Adrenal gland (tissue), 9 donors: ENCODE measurements at regions not wholly inside any gene's neighbourhood (a gene's known extent, or its start where the extent isn't known, plus 50 kb on each side); places are given as distances from the start of the nearest gene placed in this dataset.
"Not testable (repeated sequence)": the region's sequence is repeated elsewhere in the genome, so short reads cannot be mapped to it uniquely, and the experiment has no call there.

Source experiments
- DNase-seq, 7 donors: peaks; one replicate each; pipeline ENCODE4 v3.0.0-alpha.2; 2019 to 2020
- H3K27ac ChIP-seq, 5 donors: fragments of 200-600 bp; sonication (generic) in 4 of 5; 1 replicate in 3 of 5; 2 replicates in 2 of 5; pipeline versions ENCODE4 v1.5.1 to v1.8.0; 2016 to 2020; ENCODE audit warnings: mild to moderate bottlenecking in 1 of 5
- H3K27me3 ChIP-seq: fragments of 200-600 bp; 2 replicates; pipeline ENCODE4 v1.8.0; 2021
- H3K36me3 ChIP-seq, 2 donors: fragments of 200-600 bp; replicated peaks in 1 of 2; 1 replicate in 1 of 2; 2 replicates in 1 of 2; pipeline versions ENCODE4 v1.5.1 to v1.8.0; 2018 to 2022
- H3K4me1 ChIP-seq, 2 donors: fragments of 200-600 bp; replicated peaks in 1 of 2; 1 replicate in 1 of 2; 2 replicates in 1 of 2; pipeline versions ENCODE4 v1.5.1 to v1.8.0; 2018 to 2021
- H3K4me3 ChIP-seq, 4 donors: fragments of 200-600 bp; sonication (generic) in 3 of 4; one replicate each; pipeline ENCODE4 v1.5.1; 2016 to 2018
- H3K9me3 ChIP-seq, 3 donors: fragments of 200-600 bp; sonication (generic) in 1 of 3; replicated peaks in 1 of 3; 1 replicate in 2 of 3; 2 replicates in 1 of 3; pipeline versions ENCODE4 v1.5.1 to v1.8.0; 2016 to 2021
- POLR2A ChIP-seq, 2 donors: fragments of 450-650 bp; IDR thresholded peaks; one replicate each; pipeline ENCODE4 v1.6.1; 2017; ENCODE audit warnings: antibody characterized with exemption in 2 of 2, mild to moderate bottlenecking in 2 of 2, moderate library complexity in 1 of 2
- WGBS, 4 donors: extraction: QIAGEN DNeasy Blood & Tissue Kit in 2 of 4; methylation state at CpG; one replicate each; pipeline versions ENCODE4 v1.1.5 to v1.1.7; 2013 to 2017; 5-methylcytosine and 5-hydroxymethylcytosine counted together
- intact Hi-C, 2 donors: fragments of 100-400 bp; cut with DNase I; formaldehyde crosslinking; loops; one replicate each; pipeline versions ENCODE4 v1.14.1 to v1.15.0; 2022 to 2023
- TF ChIP-seq, protein P1 (sequence below), 6 experiments: fragments of 450-650 bp in 4 of 6; fragments of 200-600 bp in 2 of 6; sonication (generic) in 1 of 6; IDR thresholded peaks; 1 replicate in 5 of 6; 2 replicates in 1 of 6; pipeline versions ENCODE4 v1.5.1 to v1.8.0; 2016 to 2021; ENCODE audit warnings: antibody characterized with exemption in 6 of 6, mild to moderate bottlenecking in 2 of 6, moderate library complexity in 1 of 6
- donor health status: healthy with polysubstance abuse.
- donor health status: Bipolar disorder and iron deficiency.
- donor health status: DM: yes; HTN: yes; CAD: no.
- donor health status: DM: no; HTN: no; CAD: no.
- donor health status: DM: no; HTN: no; CAD: no.

GRCh38 chr2:95719473-95720060 is 127.8 kb downstream of the TRIM43 start:
- Histone ChIP-seq H3K36me3 (no peaks in the 10 kb centered on the region), H3K4me1 (no peaks in the 10 kb centered on the region), H3K27ac (no peak overlapping the region), H3K9me3 (no peaks in the 10 kb centered on the region), H3K27me3 (no peaks in the 10 kb centered on the region), H3K4me3 (no peak overlapping the region)
- intact Hi-C loops: no loop called here
- DNase-seq: no peak
- 87 to 97% (median 90%) methylated on average over 6 to 8 of the region's 8 CpGs for WGBS, 4 donors
- TF ChIP-seq POLR2A (IDR thresholded peaks at IDR 0.05): no peak
- TF ChIP-seq, protein P1, sequence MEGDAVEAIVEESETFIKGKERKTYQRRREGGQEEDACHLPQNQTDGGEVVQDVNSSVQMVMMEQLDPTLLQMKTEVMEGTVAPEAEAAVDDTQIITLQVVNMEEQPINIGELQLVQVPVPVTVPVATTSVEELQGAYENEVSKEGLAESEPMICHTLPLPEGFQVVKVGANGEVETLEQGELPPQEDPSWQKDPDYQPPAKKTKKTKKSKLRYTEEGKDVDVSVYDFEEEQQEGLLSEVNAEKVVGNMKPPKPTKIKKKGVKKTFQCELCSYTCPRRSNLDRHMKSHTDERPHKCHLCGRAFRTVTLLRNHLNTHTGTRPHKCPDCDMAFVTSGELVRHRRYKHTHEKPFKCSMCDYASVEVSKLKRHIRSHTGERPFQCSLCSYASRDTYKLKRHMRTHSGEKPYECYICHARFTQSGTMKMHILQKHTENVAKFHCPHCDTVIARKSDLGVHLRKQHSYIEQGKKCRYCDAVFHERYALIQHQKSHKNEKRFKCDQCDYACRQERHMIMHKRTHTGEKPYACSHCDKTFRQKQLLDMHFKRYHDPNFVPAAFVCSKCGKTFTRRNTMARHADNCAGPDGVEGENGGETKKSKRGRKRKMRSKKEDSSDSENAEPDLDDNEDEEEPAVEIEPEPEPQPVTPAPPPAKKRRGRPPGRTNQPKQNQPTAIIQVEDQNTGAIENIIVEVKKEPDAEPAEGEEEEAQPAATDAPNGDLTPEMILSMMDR (IDR thresholded peaks at IDR 0.05): no peak

DNA sequence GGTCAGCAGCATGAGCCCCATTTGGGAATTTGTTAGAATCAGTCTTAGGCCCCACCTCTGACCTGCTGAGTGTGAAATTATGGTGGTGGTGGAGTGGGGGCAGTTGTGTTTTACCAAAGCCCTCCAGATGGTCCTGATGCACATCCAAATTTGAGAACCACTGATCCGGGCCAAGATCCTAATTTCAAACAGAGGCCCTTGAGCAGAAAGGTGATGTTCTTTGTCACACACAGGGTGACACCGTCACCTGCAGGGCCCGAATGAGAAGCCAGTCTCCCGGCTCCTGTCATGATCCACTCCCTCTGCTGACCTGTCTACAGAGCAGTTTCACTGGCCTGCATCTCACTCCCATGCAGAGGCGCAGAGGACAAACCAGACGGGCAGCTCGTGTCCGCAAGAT is 129.9 kb downstream of the TRIM43 start:
- 86 to 97% (median 94%) methylated on average over 3 to 8 of the region's 8 CpGs for WGBS, 4 donors
- Histone ChIP-seq H3K36me3 (no peaks in the 10 kb centered on the region), H3K9me3 (no peaks in the 10 kb centered on the region), H3K4me1 (no peaks in the 10 kb centered on the region), H3K27me3 (no peaks in the 10 kb centered on the region), H3K27ac (no peak overlapping the region), H3K4me3 (no peak overlapping the region)
- intact Hi-C loops: no loop called here
- TF ChIP-seq, protein P1 (IDR thresholded peaks at IDR 0.05): no peak
- TF ChIP-seq POLR2A (IDR thresholded peaks at IDR 0.05): no peak
- DNase-seq: no peak

GRCh38 chr2:95722131-95722697 is 130.4 kb downstream of the TRIM43 start:
- 80 to 88% (median 85%) methylated on average over 10 to 11 of the region's 11 CpGs for WGBS, 4 donors
- Histone ChIP-seq H3K9me3 (no peaks in the 10 kb centered on the region), H3K4me1 (no peaks in the 10 kb centered on the region), H3K36me3 (no peaks in the 10 kb centered on the region), H3K27ac (no peak overlapping the region), H3K27me3 (no peaks in the 10 kb centered on the region), H3K4me3 (no peak overlapping the region)
- TF ChIP-seq, protein P1 (IDR thresholded peaks at IDR 0.05): no peak
- no peak for TF ChIP-seq POLR2A (IDR thresholded peaks at IDR 0.05)
- no peak for DNase-seq
- intact Hi-C loops: no loop called here

GRCh38 chr2:95723627-95724210 is 131.9 kb downstream of the TRIM43 start:
- WGBS, 4 donors: 87 to 88% (median 88%) methylated on average over 4 of the region's 4 CpGs
- H3K36me3 ChIP-seq, H3K27me3 ChIP-seq, DNase-seq, H3K4me3 ChIP-seq, H3K9me3 ChIP-seq, H3K27ac ChIP-seq, intact Hi-C loops, H3K4me1 ChIP-seq: not testable (repeated sequence)

GRCh38 chr2:95725191-95725590 is 133.4 kb downstream of the TRIM43 start:
- not testable (repeated sequence) for H3K4me3 ChIP-seq, DNase-seq, H3K27ac ChIP-seq, H3K9me3 ChIP-seq, H3K36me3 ChIP-seq, H3K27me3 ChIP-seq, H3K4me1 ChIP-seq
- intact Hi-C loops: loop anchor here in 1 of 2 donors (5.0 kb wide), 1 partner anchor 333 kb away; no protein-coding TSS in a partner anchor
- 56 to 63% (median 59%) methylated on average over 2 of the region's 2 CpGs for WGBS, 4 donors

GRCh38 chr2:95725677-95726076 is 133.9 kb downstream of the TRIM43 start:
- H3K27ac ChIP-seq, H3K36me3 ChIP-seq, H3K27me3 ChIP-seq, H3K4me1 ChIP-seq, H3K4me3 ChIP-seq, H3K9me3 ChIP-seq, DNase-seq: not testable (repeated sequence)
- WGBS, 4 donors: 75 to 93% (median 85%) methylated on average over 1 of the region's 1 CpG
- intact Hi-C loops: loop anchor here in 1 of 2 donors (5.0 kb wide), 1 partner anchor 333 kb away; no protein-coding TSS in a partner anchor

- not testable (repeated sequence) for H3K36me3 ChIP-seq, DNase-seq, H3K4me3 ChIP-seq, H3K27me3 ChIP-seq, H3K4me1 ChIP-seq, H3K9me3 ChIP-seq, H3K27ac ChIP-seq
- intact Hi-C loops: loop anchor here in 1 of 2 donors (5.0 kb wide), 1 partner anchor 335 kb away; no protein-coding TSS in a partner anchor
- 74 to 87% (median 81%) methylated on average over 4 to 5 of the region's 5 CpGs for WGBS, 4 donors
Measured at GRCh38 chr2:95727420-95727819, 135.6 kb downstream of the TRIM43 start.
